NCI-H2107 (cell line): ENCODE measurements at regions not wholly inside any gene's neighbourhood (a gene's known extent, or its start where the extent isn't known, plus 50 kb on each side); places are given as distances from the start of the nearest gene placed in this dataset.
"Not testable (repeated sequence)": the region's sequence is repeated elsewhere in the genome, so short reads cannot be mapped to it uniquely, and the experiment has no call there.

Experiments used
- DNase-seq: peaks from one replicate; lab custom pipeline; 2025; lab: John Stamatoyannopoulos, UW

- DNase-seq = no peak
These were observed 276.2 kb upstream of the CNTN6 start for GRCh38 chr3:816605-817004.

GRCh38 chr3:834679-835078 is 258.1 kb upstream of the CNTN6 start:
- DNase-seq = no peak

GRCh38 chr3:835096-835495 is 257.7 kb upstream of the CNTN6 start:
- DNase-seq = no peak

GRCh38 chr3:839981-840380 is 252.8 kb upstream of the CNTN6 start:
- no peak for DNase-seq

GRCh38 chr3:851098-851790 is 241.6 kb upstream of the CNTN6 start:
- DNase-seq = no peak

GRCh38 chr3:852033-852432 is 240.8 kb upstream of the CNTN6 start:
- no peak for DNase-seq

GRCh38 chr3:853489-853888 is 239.3 kb upstream of the CNTN6 start:
- no peak for DNase-seq

GRCh38 chr3:859135-859534 is 233.7 kb upstream of the CNTN6 start:
- no peak for DNase-seq

GRCh38 chr3:861721-862120 is 231.1 kb upstream of the CNTN6 start:
- DNase-seq = no peak

- no peak for DNase-seq
These were observed 223.6 kb upstream of the CNTN6 start for GRCh38 chr3:869269-869668.

GRCh38 chr3:869734-870133 is 223.1 kb upstream of the CNTN6 start:
- no peak for DNase-seq

- no peak for DNase-seq
These were observed 221.2 kb upstream of the CNTN6 start for GRCh38 chr3:871651-872050.

- no peak for DNase-seq
These were observed 215.8 kb upstream of the CNTN6 start for GRCh38 chr3:877001-877400.

GRCh38 chr3:878746-879145 is 214.1 kb upstream of the CNTN6 start:
- DNase-seq = no peak

- DNase-seq = no peak
These were observed 212.5 kb upstream of the CNTN6 start for GRCh38 chr3:880371-880770.

GRCh38 chr3:882533-882932 is 210.3 kb upstream of the CNTN6 start:
- no peak for DNase-seq

- no peak for DNase-seq
These were observed 190.7 kb upstream of the CNTN6 start for GRCh38 chr3:901953-902778.

GRCh38 chr3:905217-905616 is 187.6 kb upstream of the CNTN6 start:
- DNase-seq = no peak

GRCh38 chr3:906739-907138 is 186.1 kb upstream of the CNTN6 start:
- no peak for DNase-seq

GRCh38 chr3:908839-909238 is 184.0 kb upstream of the CNTN6 start:
- no peak for DNase-seq

GRCh38 chr3:912717-913116 is 180.1 kb upstream of the CNTN6 start:
- DNase-seq = not testable (repeated sequence)

- DNase-seq = no peak
These were observed 169.5 kb upstream of the CNTN6 start for GRCh38 chr3:923161-923910.

GRCh38 chr3:930866-931265 is 162.0 kb upstream of the CNTN6 start:
- DNase-seq = no peak
